CD8-positive, alpha-beta memory T cell (primary cell): ENCODE measurements at regions not wholly inside any gene's neighbourhood (a gene's known extent, or its start where the extent isn't known, plus 50 kb on each side); places are given as distances from the start of the nearest gene placed in this dataset.
A peak's percentile ranks its signal among the peaks of the same experiment; 100 is the strongest.

Experiments used
- CTCF ChIA-PET: fragments of 350-600 bp; sonication (Branson Sonifier 250); formaldehyde crosslinking; loops from one replicate; lab custom pipeline; 2021; ENCODE audit warnings: antibody characterized with exemption; lab: Charles Lee
- POLR2A ChIA-PET: fragments of 350-600 bp; sonication (Branson Sonifier 250); formaldehyde crosslinking; loops from one replicate; lab custom pipeline; 2021; ENCODE audit warnings: antibody characterized with exemption; lab: Charles Lee
- DNase-seq, 5 donors: peaks; one replicate each; pipeline versions ENCODE4 v3.0.0 to v3.0.0-alpha.2; 2020 to 2022; ENCODE audit warnings: mixed read lengths in 1 of 5
- H3K27ac ChIP-seq: one replicate; pipeline ENCODE4 v1.7.0; 2013; ENCODE audit warnings: low read depth, mild to moderate bottlenecking, low read length, moderate library complexity
- H3K27me3 ChIP-seq: 2 replicates; pipeline ENCODE4 v1.7.0; 2013; ENCODE audit warnings: low read length, mild to moderate bottlenecking; ENCODE audit not compliant: insufficient read depth, poor library complexity, severe bottlenecking
- H3K36me3 ChIP-seq: 2 replicates; pipeline ENCODE4 v1.7.0; 2013; ENCODE audit warnings: mild to moderate bottlenecking, low read length, moderate library complexity; ENCODE audit not compliant: insufficient read depth
- H3K4me1 ChIP-seq: 2 replicates; pipeline ENCODE4 v1.7.0; 2013; ENCODE audit warnings: mild to moderate bottlenecking, low read length, moderate library complexity; ENCODE audit not compliant: insufficient read depth
- H3K4me3 ChIP-seq: 2 replicates; pipeline ENCODE4 v1.7.0; 2013; ENCODE audit warnings: mild to moderate bottlenecking, low read length
- H3K9me3 ChIP-seq: 2 replicates; pipeline ENCODE4 v1.7.0; 2013; ENCODE audit warnings: mild to moderate bottlenecking, low read length
- H3K27ac Mint-ChIP-seq, 8 donors: one replicate each; pipeline ENCODE4 v1.8.0; 2020 to 2021; ENCODE audit warnings: mixed read lengths in 8 of 8, mild to moderate bottlenecking in 6 of 8, inconsistent platforms in 3 of 8, moderate library complexity in 3 of 8
- H3K27me3 Mint-ChIP-seq, 2 donors: one replicate each; pipeline ENCODE4 v1.8.0; 2020 to 2021; ENCODE audit warnings: mixed read lengths in 2 of 2, mild to moderate bottlenecking in 1 of 2, moderate library complexity in 1 of 2
- H3K36me3 Mint-ChIP-seq, 3 donors: one replicate each; pipeline ENCODE4 v1.8.0; 2020 to 2021; ENCODE audit warnings: mixed read lengths in 3 of 3, inconsistent platforms in 1 of 3, mild to moderate bottlenecking in 1 of 3
- H3K4me1 Mint-ChIP-seq, 3 donors: one replicate each; pipeline ENCODE4 v1.8.0; 2020 to 2021; ENCODE audit warnings: mixed read lengths in 3 of 3, inconsistent platforms in 1 of 3, mild to moderate bottlenecking in 1 of 3
- H3K4me3 Mint-ChIP-seq, 7 donors: one replicate each; pipeline ENCODE4 v1.8.0; 2020 to 2021; ENCODE audit warnings: mixed read lengths in 7 of 7, mild to moderate bottlenecking in 6 of 7, moderate library complexity in 4 of 7, inconsistent platforms in 2 of 7
- H3K9me3 Mint-ChIP-seq, 5 donors: one replicate each; pipeline ENCODE4 v1.8.0; 2020 to 2022; ENCODE audit warnings: mixed read lengths in 5 of 5, mild to moderate bottlenecking in 3 of 5, moderate library complexity in 2 of 5, inconsistent platforms in 1 of 5

- no peaks in the 10 kb centered on the region for H3K9me3 ChIP-seq
Measured at GRCh38 chr4:187283201-187283955, 559.7 kb upstream of the FAT1 start.

GRCh38 chr4:187286525-187286924 lies 562.9 kb upstream of the FAT1 start:
- Histone ChIP-seq H3K4me3 (no peak overlapping the region), H3K27ac (no peak overlapping the region), H3K9me3 (no peaks in the 10 kb centered on the region), H3K36me3 (no peaks in the 10 kb centered on the region), H3K4me1 (no peaks in the 10 kb centered on the region), H3K27me3 (no peaks in the 10 kb centered on the region)
- POLR2A ChIA-PET, result no interaction called here
- Mint-ChIP-seq H3K36me3 (no peaks in the 10 kb centered on the region), H3K27me3 (no peaks in the 10 kb centered on the region), H3K4me3 (no peak overlapping the region), H3K9me3 (peaks cover 2 to 25% (median 15%) of the 10 kb centered on the region in 5 donors), H3K27ac (no peak overlapping the region), H3K4me1 (no peaks in the 10 kb centered on the region)
- CTCF ChIA-PET, result no interaction called here
- DNase-seq, result no peak

More at GRCh38 chr4:187283201-187283955, 559.7 kb upstream of the FAT1 start:
- Histone ChIP-seq H3K4me1 (no peaks in the 10 kb centered on the region), H3K4me3 (no peak overlapping the region), H3K27ac (no peak overlapping the region), H3K36me3 (no peaks in the 10 kb centered on the region), H3K27me3 (no peaks in the 10 kb centered on the region)
- Mint-ChIP-seq H3K36me3 (no peaks in the 10 kb centered on the region), H3K4me3 (no peak overlapping the region), H3K27ac (no peak overlapping the region), H3K27me3 (peaks cover 0 to 1% of the 10 kb centered on the region in 2 donors), H3K9me3 (peaks cover 2 to 30% (median 18%) of the 10 kb centered on the region in 5 donors), H3K4me1 (no peaks in the 10 kb centered on the region)
- no peak for DNase-seq
- ChIA-PET POLR2A (no interaction called here), CTCF (no interaction called here)

- H3K27ac ChIP-seq, result no peak overlapping the region
- no peaks in the 10 kb centered on the region for H3K4me1 Mint-ChIP-seq
- no peak overlapping the region for H3K4me3 Mint-ChIP-seq
- no peak overlapping the region for H3K27ac Mint-ChIP-seq
- CTCF ChIA-PET, result no interaction called here
- no peaks in the 10 kb centered on the region for H3K27me3 Mint-ChIP-seq
- no peak overlapping the region for H3K4me3 ChIP-seq
- POLR2A ChIA-PET, result no interaction called here
- no peaks in the 10 kb centered on the region for H3K4me1 ChIP-seq
- peaks cover 4 to 37% (median 17%) of the 10 kb centered on the region in 5 donors for H3K9me3 Mint-ChIP-seq
- H3K27me3 ChIP-seq, result no peaks in the 10 kb centered on the region
- no peaks in the 10 kb centered on the region for H3K36me3 ChIP-seq
- H3K36me3 Mint-ChIP-seq, result no peaks in the 10 kb centered on the region
- DNase-seq, result no peak
- no peaks in the 10 kb centered on the region for H3K9me3 ChIP-seq
Measured at GRCh38 chr4:187289371-187289770, 565.7 kb upstream of the FAT1 start.

- no peak overlapping the region for H3K27ac Mint-ChIP-seq
- Histone ChIP-seq H3K9me3 (no peaks in the 10 kb centered on the region), H3K4me3 (no peak overlapping the region), H3K27me3 (no peaks in the 10 kb centered on the region), H3K4me1 (no peaks in the 10 kb centered on the region), H3K36me3 (no peaks in the 10 kb centered on the region), H3K27ac (no peak overlapping the region)
- ChIA-PET CTCF (no interaction called here), POLR2A (no interaction called here)
- no peaks in the 10 kb centered on the region for H3K36me3 Mint-ChIP-seq
- H3K9me3 Mint-ChIP-seq, result peaks cover 19 to 45% (median 26%) of the 10 kb centered on the region in 5 donors
- H3K4me1 Mint-ChIP-seq, result no peaks in the 10 kb centered on the region
- no peaks in the 10 kb centered on the region for H3K27me3 Mint-ChIP-seq
- H3K4me3 Mint-ChIP-seq, result no peak overlapping the region
- no peak for DNase-seq
Measured at GRCh38 chr4:187294861-187295260, 571.2 kb upstream of the FAT1 start.

- Histone ChIP-seq H3K36me3 (no peaks in the 10 kb centered on the region), H3K4me3 (no peak overlapping the region), H3K27me3 (no peaks in the 10 kb centered on the region), H3K4me1 (no peaks in the 10 kb centered on the region), H3K27ac (no peak overlapping the region), H3K9me3 (no peaks in the 10 kb centered on the region)
- CTCF ChIA-PET, result interaction anchor here (0.7 kb wide), 1 partner anchor 27 kb away, joined by 3 read pairs; no protein-coding TSS in a partner anchor
- no peak for DNase-seq
- peaks cover 8 to 26% (median 14%) of the 10 kb centered on the region in 5 donors for H3K9me3 Mint-ChIP-seq
- no peaks in the 10 kb centered on the region for H3K36me3 Mint-ChIP-seq
- no peak overlapping the region for H3K4me3 Mint-ChIP-seq
- H3K4me1 Mint-ChIP-seq, result no peaks in the 10 kb centered on the region
- no peak overlapping the region for H3K27ac Mint-ChIP-seq
- POLR2A ChIA-PET, result no interaction called here
- H3K27me3 Mint-ChIP-seq, result no peaks in the 10 kb centered on the region
Measured at GRCh38 chr4:187301923-187302322, 578.3 kb upstream of the FAT1 start.

- ChIA-PET POLR2A (no interaction called here), CTCF (no interaction called here)
- no peaks in the 10 kb centered on the region for H3K9me3 ChIP-seq
- H3K27ac Mint-ChIP-seq, result peak overlapping the region in 1 of 8 donors; percentile 70
- no peaks in the 10 kb centered on the region for H3K4me1 Mint-ChIP-seq
- no peak for DNase-seq
- H3K27me3 Mint-ChIP-seq, result no peaks in the 10 kb centered on the region
- no peaks in the 10 kb centered on the region for H3K27me3 ChIP-seq
- no peaks in the 10 kb centered on the region for H3K36me3 Mint-ChIP-seq
- H3K27ac ChIP-seq, result no peak overlapping the region
- H3K9me3 Mint-ChIP-seq, result peaks cover 8 to 24% (median 10%) of the 10 kb centered on the region in 5 donors
- H3K36me3 ChIP-seq, result no peaks in the 10 kb centered on the region
- H3K4me1 ChIP-seq, result no peaks in the 10 kb centered on the region
- no peak overlapping the region for H3K4me3 Mint-ChIP-seq
- no peak overlapping the region for H3K4me3 ChIP-seq
Measured at GRCh38 chr4:187302457-187303150, 578.9 kb upstream of the FAT1 start.

- Mint-ChIP-seq H3K9me3 (peaks cover 2 to 14% (median 5%) of the 10 kb centered on the region in 5 donors), H3K27ac (no peak overlapping the region), H3K4me1 (no peaks in the 10 kb centered on the region), H3K36me3 (no peaks in the 10 kb centered on the region), H3K4me3 (no peak overlapping the region), H3K27me3 (no peaks in the 10 kb centered on the region)
- Histone ChIP-seq H3K4me3 (no peak overlapping the region), H3K27ac (no peak overlapping the region), H3K9me3 (no peaks in the 10 kb centered on the region), H3K36me3 (no peaks in the 10 kb centered on the region), H3K27me3 (no peaks in the 10 kb centered on the region), H3K4me1 (no peaks in the 10 kb centered on the region)
- ChIA-PET CTCF (no interaction called here), POLR2A (no interaction called here)
- no peak for DNase-seq
Measured at GRCh38 chr4:187304133-187304532, 580.5 kb upstream of the FAT1 start.

- H3K4me3 Mint-ChIP-seq, result no peak overlapping the region
- H3K27me3 Mint-ChIP-seq, result no peaks in the 10 kb centered on the region
- no peak overlapping the region for H3K27ac Mint-ChIP-seq
- no peak for DNase-seq
- Histone ChIP-seq H3K9me3 (no peaks in the 10 kb centered on the region), H3K4me1 (no peaks in the 10 kb centered on the region), H3K36me3 (no peaks in the 10 kb centered on the region), H3K4me3 (no peak overlapping the region), H3K27ac (no peak overlapping the region), H3K27me3 (no peaks in the 10 kb centered on the region)
- H3K4me1 Mint-ChIP-seq, result no peaks in the 10 kb centered on the region
- H3K36me3 Mint-ChIP-seq, result no peaks in the 10 kb centered on the region
- CTCF ChIA-PET, result no interaction called here
- POLR2A ChIA-PET, result no interaction called here
- peaks cover 4 to 11% (median 9%) of the 10 kb centered on the region in 5 donors for H3K9me3 Mint-ChIP-seq
Measured at GRCh38 chr4:187307131-187307530, 583.5 kb upstream of the FAT1 start.
